Testis (tissue), 2 donors: ENCODE measurements at regions not wholly inside any gene's neighbourhood (a gene's known extent, or its start where the extent isn't known, plus 50 kb on each side); places are given as distances from the start of the nearest gene placed in this dataset.

Experiments
- POLR2A ChIP-seq: fragments of 450-650 bp; IDR thresholded peaks from one replicate; pipeline ENCODE4 v1.6.1; 2017; ENCODE audit warnings: antibody characterized with exemption, mild to moderate bottlenecking, moderate library complexity
- TF ChIP-seq, protein P1 (sequence below), 3 experiments: fragments of 450-650 bp in 2 of 3; fragments of 200-600 bp in 1 of 3; sonication (generic) in 1 of 3; IDR thresholded peaks; one replicate each; pipeline ENCODE4 v1.5.1; 2016 to 2019; ENCODE audit warnings: antibody characterized with exemption in 3 of 3, mild to moderate bottlenecking in 2 of 3, moderate library complexity in 1 of 3

GRCh38 chr1:194644528-194644927 is 1458.1 kb upstream of the B3GALT2 start:
- TF ChIP-seq, protein P1, sequence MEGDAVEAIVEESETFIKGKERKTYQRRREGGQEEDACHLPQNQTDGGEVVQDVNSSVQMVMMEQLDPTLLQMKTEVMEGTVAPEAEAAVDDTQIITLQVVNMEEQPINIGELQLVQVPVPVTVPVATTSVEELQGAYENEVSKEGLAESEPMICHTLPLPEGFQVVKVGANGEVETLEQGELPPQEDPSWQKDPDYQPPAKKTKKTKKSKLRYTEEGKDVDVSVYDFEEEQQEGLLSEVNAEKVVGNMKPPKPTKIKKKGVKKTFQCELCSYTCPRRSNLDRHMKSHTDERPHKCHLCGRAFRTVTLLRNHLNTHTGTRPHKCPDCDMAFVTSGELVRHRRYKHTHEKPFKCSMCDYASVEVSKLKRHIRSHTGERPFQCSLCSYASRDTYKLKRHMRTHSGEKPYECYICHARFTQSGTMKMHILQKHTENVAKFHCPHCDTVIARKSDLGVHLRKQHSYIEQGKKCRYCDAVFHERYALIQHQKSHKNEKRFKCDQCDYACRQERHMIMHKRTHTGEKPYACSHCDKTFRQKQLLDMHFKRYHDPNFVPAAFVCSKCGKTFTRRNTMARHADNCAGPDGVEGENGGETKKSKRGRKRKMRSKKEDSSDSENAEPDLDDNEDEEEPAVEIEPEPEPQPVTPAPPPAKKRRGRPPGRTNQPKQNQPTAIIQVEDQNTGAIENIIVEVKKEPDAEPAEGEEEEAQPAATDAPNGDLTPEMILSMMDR (IDR thresholded peaks at IDR 0.05) = no peak
- TF ChIP-seq POLR2A = no peak
